GM19438 (cell line): ENCODE measurements at regions not wholly inside any gene's neighbourhood (a gene's known extent, or its start where the extent isn't known, plus 50 kb on each side); places are given as distances from the start of the nearest gene placed in this dataset.
"Not testable (repeated sequence)": the region's sequence is repeated elsewhere in the genome, so short reads cannot be mapped to it uniquely, and the experiment has no call there.

ENCODE experiments used
- ATAC-seq: cut with Tn5 transposase; IDR thresholded peaks from one replicate; pipeline ENCODE4 v1.9.1; 2021; ENCODE audit warnings: low read depth; ENCODE audit not compliant: unreplicated experiment

- ATAC-seq = no peak
These were observed 585.2 kb downstream of the ACTL7B start for GRCh38 chr9:108270561-108270960.

- ATAC-seq = no peak
These were observed 585.7 kb downstream of the ACTL7B start for GRCh38 chr9:108270051-108270450.

- ATAC-seq = no peak
These were observed 586.4 kb downstream of the ACTL7B start for GRCh38 chr9:108269371-108269770.

- ATAC-seq = no peak
These were observed 590.7 kb downstream of the ACTL7B start for GRCh38 chr9:108265065-108265464.

- ATAC-seq = no peak
These were observed 591.7 kb downstream of the ACTL7B start for GRCh38 chr9:108264093-108264492.

GRCh38 chr9:108262836-108263235, 593.0 kb downstream of the ACTL7B start:
- no peak for ATAC-seq

GRCh38 chr9:108259917-108260675, 595.7 kb downstream of the ACTL7B start:
- no peak for ATAC-seq

- no peak for ATAC-seq
These were observed 597.1 kb downstream of the ACTL7B start for GRCh38 chr9:108258640-108259039.

GRCh38 chr9:108257382-108257781, 598.4 kb downstream of the ACTL7B start:
- ATAC-seq = no peak

- ATAC-seq = no peak
These were observed 601.5 kb downstream of the ACTL7B start for GRCh38 chr9:108254236-108254635.

- not testable (repeated sequence) for ATAC-seq
These were observed 608.4 kb downstream of the ACTL7B start for GRCh38 chr9:108247391-108247790.

- ATAC-seq = no peak
These were observed 609.9 kb downstream of the ACTL7B start for GRCh38 chr9:108245901-108246300.

- ATAC-seq = no peak
These were observed 610.5 kb downstream of the ACTL7B start for GRCh38 chr9:108245331-108245730.

- no peak for ATAC-seq
These were observed 611.1 kb downstream of the ACTL7B start for GRCh38 chr9:108244686-108245085.

GRCh38 chr9:108241384-108242073, 614.3 kb downstream of the ACTL7B start:
- no peak for ATAC-seq

GRCh38 chr9:108239696-108240321, 616.0 kb downstream of the ACTL7B start:
- no peak for ATAC-seq

GRCh38 chr9:108235609-108236008, 620.2 kb downstream of the ACTL7B start:
- ATAC-seq = no peak

GRCh38 chr9:108234811-108235210, 621.0 kb downstream of the ACTL7B start:
- ATAC-seq = no peak

GRCh38 chr9:108225149-108225800, 630.5 kb downstream of the ACTL7B start:
- ATAC-seq = no peak

- ATAC-seq = no peak
These were observed 631.1 kb downstream of the ACTL7B start for GRCh38 chr9:108224716-108225115.

GRCh38 chr9:108219664-108220063, 636.1 kb downstream of the ACTL7B start:
- no peak for ATAC-seq
